HG03060 (cell line): ENCODE measurements at regions not wholly inside any gene's neighbourhood (a gene's known extent, or its start where the extent isn't known, plus 50 kb on each side); places are given as distances from the start of the nearest gene placed in this dataset.

ENCODE experiments used
- ATAC-seq: cut with Tn5 transposase; IDR thresholded peaks from one replicate; pipeline ENCODE4 v1.9.1; 2021; ENCODE audit warnings: low read depth, moderate number of reproducible peaks; ENCODE audit not compliant: unreplicated experiment

DNA sequence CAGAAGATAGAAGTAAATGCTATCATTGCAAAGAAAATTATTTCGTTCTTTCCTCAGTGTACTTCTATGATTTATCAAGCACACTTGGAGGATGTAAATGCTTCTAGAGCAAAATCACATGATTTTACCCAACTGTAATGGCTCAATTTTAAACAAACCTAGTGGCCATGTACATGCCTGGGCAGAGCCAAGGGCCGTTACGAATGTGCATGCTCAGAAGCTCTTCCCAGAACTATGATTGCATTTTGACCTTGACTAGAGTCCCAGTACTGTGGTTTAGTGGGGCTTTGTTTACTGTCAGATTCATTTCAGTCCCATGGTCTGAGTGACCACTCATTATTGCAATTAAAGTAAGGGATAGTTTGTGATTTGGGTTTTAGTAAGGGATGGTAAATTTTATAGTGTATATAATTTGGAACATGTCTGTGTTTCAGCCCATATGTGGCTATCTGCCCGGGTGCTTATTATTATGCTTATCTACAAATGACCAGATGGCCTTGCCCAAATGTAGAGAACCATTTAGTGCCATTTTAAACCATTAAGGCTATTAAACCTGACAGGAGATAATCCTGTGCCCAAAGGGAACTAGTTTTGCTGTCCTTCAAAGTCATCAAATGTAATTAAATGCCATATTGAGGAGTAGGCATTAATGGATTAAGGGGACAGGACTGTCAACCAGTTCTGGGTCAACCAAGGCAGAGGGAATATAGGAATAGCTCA is 239.1 kb downstream of the ICOS start:
- ATAC-seq = no peak

DNA sequence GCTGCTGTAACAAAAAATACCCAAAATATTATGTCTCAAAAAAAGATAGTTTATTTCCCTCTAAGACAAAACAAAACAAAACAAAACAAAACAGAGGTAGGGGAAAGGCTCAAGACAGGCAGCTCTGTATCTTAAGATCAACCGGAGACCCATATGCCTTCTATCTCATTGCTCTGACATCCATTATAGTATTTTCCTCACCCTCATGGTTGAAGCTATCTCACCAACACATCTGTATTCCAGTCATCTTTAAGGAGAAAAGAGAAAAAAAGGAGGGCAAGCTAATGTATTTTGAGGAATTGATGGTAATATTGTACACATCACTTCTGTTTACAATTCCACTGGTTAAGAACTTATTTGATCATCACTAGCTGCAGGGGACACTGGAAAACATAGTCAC is 239.7 kb downstream of the ICOS start:
- no peak for ATAC-seq

DNA sequence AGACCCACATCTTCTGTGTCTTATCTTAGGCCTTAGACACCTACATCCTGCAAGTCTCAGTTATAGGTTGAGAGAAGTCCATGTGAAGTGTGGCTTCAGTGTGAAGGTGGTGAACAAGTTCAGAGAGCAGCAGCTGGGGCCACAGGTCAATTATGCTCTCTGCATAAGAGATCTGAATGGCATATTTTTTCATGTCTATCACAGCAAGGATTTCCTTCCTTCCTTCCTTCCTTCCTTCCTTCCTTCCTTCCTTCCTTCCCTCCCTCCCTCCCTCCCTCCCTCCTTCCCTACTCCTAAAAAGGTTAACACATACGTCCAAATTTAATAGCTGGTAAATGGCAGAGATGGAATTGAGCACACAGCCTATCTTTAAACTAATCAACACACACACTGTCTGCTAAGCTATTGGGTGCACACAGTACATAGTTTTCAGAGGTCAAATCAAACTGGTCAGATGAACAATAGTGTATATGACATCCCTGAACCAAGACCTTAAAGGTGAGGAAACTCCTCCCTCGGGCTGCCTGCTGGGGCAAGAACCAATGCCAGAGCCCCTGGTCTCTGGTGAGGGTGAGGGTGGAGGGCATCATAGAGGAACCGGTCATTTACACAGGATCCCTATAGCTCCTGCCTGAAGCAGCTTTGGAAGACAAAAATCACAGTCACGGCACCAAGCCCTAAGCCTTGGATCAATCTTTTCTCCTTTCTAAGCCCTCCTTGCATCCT is 240.9 kb downstream of the ICOS start:
- no peak for ATAC-seq

DNA sequence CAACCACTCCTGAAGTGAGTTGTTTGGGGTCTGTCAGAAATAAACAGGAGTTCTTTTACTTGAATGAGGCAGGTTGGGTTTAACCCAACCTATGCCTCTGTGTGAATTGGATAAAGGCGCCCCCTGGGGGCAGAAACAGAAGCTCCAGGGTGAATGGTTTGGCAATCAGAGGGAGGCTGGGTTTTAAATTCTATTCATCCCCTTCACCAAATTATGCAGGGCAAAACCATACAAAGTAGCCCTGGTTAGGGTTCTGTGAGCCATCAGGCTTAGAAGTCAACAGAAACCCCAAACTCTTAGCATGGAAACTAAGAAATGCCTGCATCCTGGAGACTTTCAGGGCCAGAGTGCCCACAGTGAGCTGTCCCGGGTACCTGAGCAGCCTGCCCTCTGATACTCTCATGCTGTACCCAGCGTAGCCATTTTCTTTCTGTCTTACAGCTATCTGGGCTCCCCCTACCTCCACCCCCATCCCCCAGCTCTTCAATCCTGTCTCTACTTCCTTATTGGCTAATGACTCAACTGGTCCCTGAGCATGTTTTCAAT is 241.5 kb downstream of the ICOS start:
- no peak for ATAC-seq

DNA sequence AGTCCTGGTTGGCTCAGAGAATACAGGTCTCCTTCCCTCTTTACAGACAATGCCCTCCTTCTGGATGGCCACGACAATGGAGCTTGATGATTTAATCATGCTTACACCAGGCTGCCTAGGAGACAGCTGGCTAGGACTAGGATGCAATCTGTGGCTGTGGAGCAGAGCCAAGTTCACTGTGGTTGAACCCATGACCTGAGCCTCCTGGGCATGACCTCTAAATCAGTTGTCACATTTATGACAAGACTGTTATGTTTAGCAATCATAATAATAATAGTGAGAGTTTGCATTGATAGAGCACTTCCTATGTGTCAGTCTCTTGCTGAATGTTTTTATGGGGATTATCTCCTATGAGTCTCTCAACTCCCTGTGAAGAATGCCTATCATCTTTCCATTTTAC is 244.1 kb downstream of the ICOS start:
- no peak for ATAC-seq

DNA sequence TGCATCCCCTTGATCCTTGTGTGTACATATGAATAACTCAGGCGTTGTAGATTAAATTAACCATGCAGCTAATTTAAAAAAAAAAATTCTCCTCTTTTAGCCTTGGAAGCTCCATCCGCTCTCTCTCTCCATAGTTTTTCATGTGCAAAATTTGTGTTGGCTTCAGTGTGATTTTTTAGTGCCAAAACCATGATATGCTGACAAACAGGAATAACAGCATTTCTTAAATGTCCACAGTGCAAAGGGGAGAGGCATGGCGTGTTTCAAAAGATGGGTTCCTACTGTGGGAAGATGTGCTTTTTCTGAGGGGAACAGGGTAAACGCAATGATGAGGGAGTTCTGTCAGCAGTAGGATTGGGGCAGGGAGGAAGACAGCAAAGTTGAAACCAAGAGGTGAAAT is 247.0 kb downstream of the ICOS start:
- ATAC-seq = no peak

DNA sequence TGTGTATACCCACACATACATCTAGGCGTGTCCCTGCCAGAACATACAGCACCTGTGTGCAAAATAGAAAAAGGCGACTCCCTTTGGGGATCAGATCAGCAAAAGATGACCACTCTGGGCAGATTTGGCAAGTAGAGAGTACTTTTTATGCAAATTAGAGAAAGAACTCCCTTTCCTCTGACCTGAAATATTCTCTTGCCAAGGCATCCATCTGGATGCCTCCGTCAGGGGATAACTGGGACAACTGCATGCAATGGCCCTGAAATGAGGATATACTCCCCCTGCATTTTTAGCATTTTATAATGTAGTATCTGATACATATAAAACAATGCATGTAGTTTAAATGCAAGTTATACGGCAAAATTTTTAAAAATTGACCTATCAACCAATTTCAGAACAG is 247.7 kb downstream of the ICOS start:
- no peak for ATAC-seq

DNA sequence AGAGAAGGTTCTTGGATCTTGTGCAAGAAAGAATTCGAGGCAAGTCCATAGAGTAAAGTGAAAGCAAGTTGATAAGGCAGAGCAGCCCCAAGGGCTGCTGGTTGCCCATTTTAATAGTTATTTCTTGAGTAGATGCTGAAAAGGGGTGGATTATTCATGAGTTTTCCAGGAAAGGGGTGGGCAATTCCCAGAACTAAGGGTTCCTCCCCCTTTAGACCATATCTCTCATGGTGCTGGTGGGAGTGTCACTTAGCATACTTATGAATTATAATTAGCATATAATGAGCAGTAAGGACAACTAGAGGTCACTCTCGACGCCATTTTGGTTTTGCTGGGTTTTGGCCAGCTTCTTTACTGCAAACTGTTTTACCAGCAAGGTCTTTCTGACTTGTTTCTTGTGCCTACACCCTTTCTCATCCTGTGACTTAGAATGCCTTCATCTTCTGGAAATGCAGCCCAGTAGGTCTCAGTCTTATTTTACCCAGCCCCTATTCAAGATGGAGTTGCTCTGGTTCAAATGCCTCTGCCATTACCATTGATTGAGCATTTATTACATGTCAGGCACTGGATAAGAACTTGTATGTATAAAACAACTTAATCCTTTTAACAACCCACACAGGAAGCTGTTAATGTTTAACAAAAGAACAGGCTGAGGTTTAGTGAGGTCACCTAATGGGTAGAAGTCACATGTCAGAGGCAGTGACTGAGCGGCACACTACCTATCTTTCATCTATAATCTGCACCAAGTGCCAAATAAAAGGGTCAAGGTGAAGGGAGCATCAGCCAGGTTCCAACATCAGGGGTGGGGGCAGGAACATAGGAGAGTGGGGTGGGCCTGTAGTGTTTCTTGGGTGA is 250.9 kb downstream of the ICOS start:
- no peak for ATAC-seq

DNA sequence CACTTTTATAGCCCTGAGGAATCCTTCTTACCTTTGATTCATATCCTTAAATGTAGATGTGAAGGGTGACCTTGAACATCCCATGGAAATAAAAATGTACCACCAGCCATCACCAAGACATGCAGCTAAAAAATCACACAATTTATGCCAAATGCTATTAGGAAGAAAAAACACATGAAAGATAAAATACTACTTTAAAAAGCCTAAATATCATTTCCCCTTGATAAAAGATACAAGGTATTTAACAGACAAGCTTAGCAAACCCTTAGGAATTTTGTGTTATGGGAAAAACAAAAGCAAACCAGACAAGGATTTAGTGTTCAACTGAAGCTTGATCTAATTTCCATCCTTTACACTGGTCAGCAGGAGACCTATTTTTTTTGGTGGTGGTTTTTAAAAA is 255.0 kb downstream of the ICOS start:
- ATAC-seq = no peak

DNA sequence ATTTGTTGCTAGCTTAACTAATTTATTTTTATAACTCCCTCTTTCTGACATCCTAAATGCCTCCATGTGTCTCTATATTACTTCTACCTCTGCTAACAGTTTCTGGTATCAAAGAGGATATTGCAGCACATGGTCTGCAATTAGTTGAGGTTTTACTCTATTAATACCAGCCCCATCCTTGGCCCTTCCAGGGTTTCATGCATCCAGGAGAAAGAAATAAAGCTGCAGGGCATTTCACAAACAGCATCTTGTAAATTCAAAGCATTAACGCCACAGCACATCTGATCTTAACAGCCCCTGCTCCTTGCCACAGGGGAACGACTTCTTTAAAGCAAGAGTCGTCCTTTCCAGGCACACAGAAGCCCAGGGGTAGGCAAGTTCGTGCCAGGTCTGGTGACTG is 258.9 kb downstream of the ICOS start:
- ATAC-seq = no peak

DNA sequence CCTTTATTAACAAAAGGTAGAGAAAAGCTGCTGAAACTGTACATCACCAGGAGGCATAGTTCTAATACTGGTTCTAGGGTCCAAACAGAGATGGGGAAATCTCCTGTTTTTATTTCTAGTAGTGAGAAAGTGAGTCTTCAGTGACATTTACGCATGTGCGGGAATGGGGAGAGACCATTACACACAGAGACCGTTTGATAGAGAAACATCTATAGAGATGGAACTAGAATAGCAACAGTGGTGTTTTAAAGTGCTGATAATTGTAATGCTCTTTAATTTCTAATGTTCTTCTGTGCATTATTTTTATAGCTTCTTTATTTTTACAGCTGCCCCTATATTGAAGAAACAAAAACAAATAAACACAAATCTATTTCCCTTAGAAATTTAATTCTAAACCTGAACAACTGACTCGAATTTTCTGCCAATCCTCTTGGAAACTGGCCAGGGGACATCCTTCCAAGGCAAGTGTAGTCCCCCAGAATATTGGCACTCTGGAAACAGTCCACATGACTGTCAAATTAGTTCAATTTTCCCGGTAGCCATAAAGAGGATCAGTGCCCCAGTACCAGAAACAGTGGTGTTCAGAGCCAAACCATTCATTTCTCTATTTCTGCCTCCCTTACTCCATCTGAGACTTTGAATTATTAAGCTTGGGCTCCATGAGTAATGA is 260.9 kb downstream of the ICOS start:
- ATAC-seq = no peak

DNA sequence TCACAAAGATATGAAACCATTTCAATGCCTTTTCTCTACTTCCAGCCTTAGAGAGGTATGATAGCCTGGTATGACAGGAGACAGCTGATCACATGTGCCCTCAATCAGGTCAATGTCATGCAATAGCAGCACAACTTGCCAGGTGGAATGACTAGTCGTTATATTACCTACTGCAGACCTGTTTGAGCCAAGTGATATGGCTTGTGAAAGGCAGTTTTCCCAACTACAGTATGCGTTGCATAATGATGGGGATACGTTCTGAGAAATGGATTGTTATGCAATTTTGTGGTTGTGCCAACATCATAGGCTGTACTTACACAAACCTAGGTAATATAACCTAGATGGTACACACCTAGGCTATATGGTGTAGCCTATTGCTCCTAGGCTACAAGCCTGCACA is 262.8 kb downstream of the ICOS start:
- no peak for ATAC-seq

DNA sequence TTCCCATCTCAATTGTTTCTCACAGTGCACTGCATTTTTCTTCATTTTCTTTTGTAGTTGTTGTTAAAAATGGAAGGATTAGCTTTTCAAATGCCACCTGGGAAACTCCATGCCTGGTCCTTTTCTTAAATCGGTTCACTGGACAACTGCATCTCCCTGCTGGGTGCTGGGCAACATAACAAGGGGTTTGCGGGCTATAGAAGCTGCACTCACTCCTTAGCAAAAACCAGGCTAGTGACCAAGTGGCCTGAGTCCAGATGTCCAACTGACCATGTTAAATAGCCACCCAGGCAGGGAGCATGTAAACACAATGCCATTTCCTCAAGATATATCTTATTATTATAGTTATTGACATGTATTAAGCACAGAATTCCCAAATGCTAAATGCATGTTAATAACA is 264.9 kb downstream of the ICOS start:
- no peak for ATAC-seq

DNA sequence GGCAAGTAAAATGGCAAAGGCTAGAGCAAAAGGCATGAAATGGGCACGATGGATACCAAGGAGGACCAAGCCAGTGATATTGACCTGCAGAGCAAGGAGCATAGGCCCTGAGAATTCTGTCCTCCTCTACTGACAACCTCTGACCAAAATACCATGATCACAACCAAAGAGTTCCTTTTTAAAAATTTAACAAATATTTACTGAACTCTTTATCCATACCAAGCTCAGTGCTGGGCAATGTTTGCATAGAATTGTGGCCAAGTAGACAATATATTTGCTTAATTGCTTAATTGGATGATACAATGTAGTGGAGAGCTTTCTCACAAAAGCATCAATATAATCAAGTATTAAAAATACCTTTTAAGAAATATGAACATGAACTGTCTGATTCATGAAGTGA is 265.7 kb downstream of the ICOS start:
- ATAC-seq = no peak

DNA sequence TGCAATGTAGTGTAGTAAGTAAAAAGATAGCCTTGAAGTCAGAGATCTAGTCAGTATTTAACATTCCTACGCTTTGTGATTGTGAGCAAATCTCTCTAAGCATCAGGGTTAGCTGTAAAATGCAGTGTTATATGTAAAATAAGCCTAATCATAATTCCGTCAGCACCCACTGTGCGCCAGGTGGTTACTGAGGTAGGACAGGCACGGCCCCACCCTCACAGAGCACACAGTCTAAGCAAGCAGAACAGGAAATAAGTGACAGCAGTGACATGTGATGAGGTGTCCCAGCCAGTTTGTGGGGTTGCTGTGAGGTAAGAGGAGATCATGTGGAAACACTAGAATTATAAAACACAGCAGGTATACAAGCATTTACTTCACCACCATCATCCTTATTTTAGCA is 267.1 kb downstream of the ICOS start:
- no peak for ATAC-seq

DNA sequence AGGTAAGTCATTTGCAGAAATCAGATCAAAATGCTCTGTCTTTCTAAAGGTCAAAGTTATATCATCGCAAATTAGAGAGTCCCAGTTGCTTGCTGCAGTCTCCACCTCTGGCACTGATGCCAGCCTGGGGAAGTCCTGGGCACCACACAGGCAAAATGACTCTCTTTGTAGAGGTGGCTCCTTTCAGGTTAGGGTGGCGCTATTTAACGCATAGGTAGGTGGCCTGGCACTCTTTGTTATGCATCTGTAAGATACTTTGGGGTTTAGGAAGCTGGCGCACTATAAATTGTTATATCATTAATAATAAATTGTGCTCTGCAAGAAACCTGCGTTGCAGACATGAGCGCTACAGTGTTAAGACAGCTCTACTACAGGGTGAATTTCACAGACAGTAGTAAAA is 268.5 kb downstream of the ICOS start:
- no peak for ATAC-seq

DNA sequence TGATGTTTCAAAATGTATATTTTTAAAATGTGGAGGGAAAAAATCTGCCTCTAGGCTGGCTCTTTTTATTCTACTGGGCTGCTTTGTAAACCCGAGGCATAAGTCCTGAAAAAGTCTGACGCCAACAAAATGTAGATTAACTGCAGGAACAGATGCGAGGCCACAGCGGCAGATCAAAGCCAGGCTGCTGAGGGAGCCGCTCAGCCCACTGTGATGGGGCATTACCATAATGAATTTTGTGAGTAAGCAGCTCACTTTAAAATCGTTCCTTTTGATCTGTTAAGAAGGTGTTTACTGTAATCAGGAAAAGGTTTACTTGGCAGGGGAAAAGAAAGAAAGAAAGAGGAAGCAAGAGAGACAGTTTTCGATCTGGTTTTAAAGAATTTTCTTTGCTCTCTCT is 269.0 kb downstream of the ICOS start:
- no peak for ATAC-seq

DNA sequence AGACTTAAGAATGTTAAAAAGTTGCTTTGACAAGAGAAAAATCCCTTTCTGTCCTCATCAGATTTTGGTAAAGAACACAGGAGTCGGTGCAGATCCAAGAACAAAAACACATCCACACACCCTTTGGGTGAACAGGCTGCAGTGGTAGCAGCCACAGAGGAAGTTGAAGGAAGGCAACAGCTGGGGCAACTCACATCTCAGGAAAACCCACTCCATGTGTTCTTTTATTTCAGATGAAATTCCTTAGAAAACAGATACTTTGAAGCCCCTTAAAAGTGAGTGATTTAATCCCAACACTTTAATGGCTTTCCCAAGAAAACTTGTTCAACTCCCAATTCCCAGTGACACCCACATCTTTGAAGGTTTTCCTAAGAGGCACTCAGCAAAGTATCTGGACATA is 271.3 kb downstream of the ICOS start:
- no peak for ATAC-seq

DNA sequence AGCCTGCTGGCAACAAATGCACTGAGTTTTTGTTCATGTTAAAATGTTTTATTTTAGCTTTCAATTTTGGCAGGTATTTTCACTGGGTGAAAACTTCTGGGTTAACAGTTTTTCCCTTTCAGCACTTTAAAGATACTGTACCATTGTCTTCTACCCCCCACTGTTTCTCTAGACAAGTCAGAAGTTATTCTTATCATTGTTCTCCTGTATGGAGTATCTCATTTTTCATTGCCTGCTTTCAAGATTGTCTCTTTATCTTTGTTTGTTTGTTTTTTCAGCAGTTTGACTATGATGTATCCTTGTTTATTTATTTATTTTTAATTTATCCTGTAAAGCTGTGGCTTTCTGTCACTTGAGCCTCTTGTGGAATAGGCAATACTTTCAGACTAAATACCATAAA is 277.0 kb downstream of the ICOS start:
- ATAC-seq = no peak

DNA sequence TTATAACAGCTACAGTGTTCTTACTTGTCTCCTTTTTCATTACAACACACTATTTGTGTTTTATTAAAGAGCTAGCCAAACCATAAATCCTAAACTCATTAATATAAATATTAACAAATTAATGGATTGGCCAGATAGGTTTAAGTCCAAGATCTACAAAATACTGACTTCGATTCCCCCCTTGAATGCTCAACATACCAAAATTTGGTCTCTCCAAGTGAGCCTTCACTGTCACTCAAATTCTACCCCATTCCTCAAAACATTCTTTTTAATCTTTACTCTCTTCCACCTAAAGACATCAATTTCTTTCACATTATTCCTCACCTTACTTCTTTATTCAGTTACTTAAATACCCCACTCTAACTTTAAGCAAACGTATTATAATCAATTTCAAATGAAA is 281.5 kb downstream of the ICOS start:
- ATAC-seq = no peak

DNA sequence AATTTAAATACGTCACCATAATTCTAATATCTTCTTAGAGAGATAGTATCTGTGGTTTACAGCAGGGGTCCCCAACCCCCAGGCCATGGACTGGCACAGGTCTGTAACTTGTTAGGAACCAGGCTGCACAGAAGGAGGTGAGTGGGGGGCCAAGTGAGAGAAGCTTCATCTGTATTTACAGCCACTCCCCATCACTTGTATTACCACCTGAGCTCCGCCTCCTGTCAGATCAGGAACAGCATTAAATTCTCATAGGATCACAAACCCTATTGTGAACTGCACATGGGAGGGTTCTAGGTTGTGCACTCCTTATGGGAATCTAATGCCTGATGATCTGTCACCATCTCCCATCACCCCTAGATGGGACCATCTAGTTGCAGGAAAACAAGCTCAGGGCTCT is 282.6 kb downstream of the ICOS start:
- no peak for ATAC-seq
